Ascending aorta (tissue), 2 donors: ENCODE measurements at regions not wholly inside any gene's neighbourhood (a gene's known extent, or its start where the extent isn't known, plus 50 kb on each side); places are given as distances from the start of the nearest gene placed in this dataset.
"Not testable (repeated sequence)": the region's sequence is repeated elsewhere in the genome, so short reads cannot be mapped to it uniquely, and the experiment has no call there.

ENCODE experiments used
- DNase-seq, 2 donors: peaks; one replicate each; pipeline ENCODE4 v3.0.0-alpha.2; 2019; ENCODE audit warnings: low spot score in 2 of 2
- H3K27ac ChIP-seq, 2 donors: fragments of 200-600 bp; sonication (generic); one replicate each; pipeline ENCODE4 v1.5.1; 2016 to 2017; ENCODE audit warnings: mild to moderate bottlenecking in 1 of 2
- H3K27me3 ChIP-seq: fragments of 200-600 bp; sonication (generic); one replicate; pipeline ENCODE4 v1.5.1; 2017
- H3K36me3 ChIP-seq, 2 donors: fragments of 200-600 bp; sonication (generic); one replicate each; pipeline ENCODE4 v1.5.1; 2016
- H3K4me1 ChIP-seq, 2 donors: fragments of 200-600 bp; sonication (generic); one replicate each; pipeline ENCODE4 v1.5.1; 2016 to 2017; ENCODE audit warnings: mild to moderate bottlenecking in 1 of 2
- H3K4me3 ChIP-seq, 2 donors: fragments of 200-600 bp; sonication (generic); one replicate each; pipeline ENCODE4 v1.5.1; 2016 to 2017; ENCODE audit warnings: mild to moderate bottlenecking in 1 of 2
- H3K9me3 ChIP-seq, 2 donors: fragments of 200-600 bp; sonication (generic); one replicate each; pipeline ENCODE4 v1.5.1; 2016
- CTCF ChIP-seq, 3 experiments: fragments of 200-600 bp in 2 of 3; fragments of 450-650 bp in 1 of 3; sonication (generic) in 2 of 3; IDR thresholded peaks; one replicate each; pipeline ENCODE4 v1.5.1; 2016 to 2019; ENCODE audit warnings: antibody characterized with exemption in 3 of 3, mild to moderate bottlenecking in 1 of 3, moderate library complexity in 1 of 3
- intact Hi-C: fragments of 100-400 bp; cut with DNase I; formaldehyde crosslinking; loops from one replicate; pipeline ENCODE4 v1.15.1; 2023

DNA sequence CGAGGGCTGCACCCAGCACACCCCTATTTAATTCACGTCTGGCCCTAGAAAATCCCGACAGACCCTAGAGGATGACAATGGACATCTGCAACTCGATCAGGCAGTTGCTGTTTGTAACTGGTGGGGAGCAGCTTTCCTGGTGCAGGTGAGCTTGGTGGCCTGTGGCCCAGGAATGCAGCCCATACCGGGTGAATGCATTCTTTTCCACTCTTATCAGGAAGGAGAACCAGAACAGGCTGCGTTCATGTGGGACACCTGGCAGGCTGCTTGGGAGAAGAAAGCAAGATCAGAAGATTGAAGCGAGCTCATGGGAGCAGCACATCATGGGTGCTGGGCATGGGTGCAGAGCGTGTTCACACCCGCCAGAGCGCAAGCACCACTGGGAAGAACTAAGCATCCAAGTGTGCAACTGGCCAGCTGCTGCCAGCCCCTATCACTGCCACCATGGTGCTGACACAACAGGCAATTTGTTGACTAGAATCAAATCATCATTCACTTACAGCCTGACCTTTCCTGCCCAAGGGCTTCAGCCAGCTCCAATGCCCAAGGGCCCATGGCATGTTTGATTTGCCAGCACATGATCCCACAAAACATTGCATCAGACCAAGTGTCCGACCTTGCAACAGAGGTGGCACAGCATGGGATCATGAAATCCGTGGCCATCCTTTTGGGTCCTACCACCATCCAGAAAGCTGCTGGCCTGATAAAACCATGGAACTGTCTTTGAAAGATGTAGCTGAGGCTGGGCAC lies 241.7 kb upstream of the ID2 start:
- intact Hi-C loops: no loop called here
- H3K4me1 ChIP-seq: no peaks in the 10 kb centered on the region
- TF ChIP-seq CTCF (IDR thresholded peaks at IDR 0.05): no peak
- no peak overlapping the region for H3K27ac ChIP-seq
- H3K36me3 ChIP-seq: no peaks in the 10 kb centered on the region
- no peaks in the 10 kb centered on the region for H3K9me3 ChIP-seq
- no peak overlapping the region for H3K4me3 ChIP-seq
- peak in 1 of 2 donors; percentile 35 for DNase-seq
- no peaks in the 10 kb centered on the region for H3K27me3 ChIP-seq

DNA sequence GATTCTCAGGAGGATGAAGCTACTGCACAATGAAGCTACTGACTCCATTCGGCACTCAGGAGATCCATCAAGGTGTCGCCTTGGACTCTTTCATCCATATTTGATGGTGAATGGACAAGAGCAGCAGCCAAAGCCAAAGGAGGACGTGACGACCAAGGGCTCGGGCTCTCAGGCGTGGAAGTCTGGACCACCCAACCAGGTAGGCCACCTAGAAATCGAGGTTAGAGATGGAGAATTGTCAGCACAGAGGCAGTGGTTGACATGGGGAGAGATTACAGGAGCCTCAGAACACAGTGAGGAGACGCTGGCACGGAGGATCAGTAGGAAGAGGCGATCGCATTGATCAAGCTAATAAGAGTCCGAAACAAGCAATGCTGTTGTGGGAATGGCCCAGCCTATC lies 240.5 kb upstream of the ID2 start:
- Histone ChIP-seq H3K4me1 (no peaks in the 10 kb centered on the region), H3K4me3 (no peak overlapping the region), H3K27ac (no peak overlapping the region), H3K9me3 (no peaks in the 10 kb centered on the region), H3K36me3 (no peaks in the 10 kb centered on the region), H3K27me3 (no peaks in the 10 kb centered on the region)
- intact Hi-C loops: no loop called here
- no peak for TF ChIP-seq CTCF (IDR thresholded peaks at IDR 0.05)
- peak in 1 of 2 donors; percentile 45 for DNase-seq

DNA sequence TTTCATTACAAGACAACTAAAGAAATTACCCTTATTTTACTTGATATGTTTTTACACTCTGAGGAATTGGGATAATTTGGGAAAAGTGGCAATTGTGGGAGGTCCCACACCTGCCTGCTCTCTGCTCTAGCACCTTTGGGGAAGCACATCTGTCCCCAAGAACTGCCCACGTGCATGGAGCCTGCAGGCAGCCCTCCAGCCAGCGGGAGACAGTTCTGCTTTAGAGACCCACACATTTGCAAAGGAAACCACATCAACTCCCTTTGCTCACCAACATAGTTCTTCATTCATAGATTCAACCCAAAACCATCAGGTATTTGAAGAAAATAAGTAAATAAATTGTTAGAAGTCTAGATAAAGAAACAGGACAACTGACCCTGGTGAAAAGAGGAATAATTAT lies 239.9 kb upstream of the ID2 start:
- no peaks in the 10 kb centered on the region for H3K27me3 ChIP-seq
- no peaks in the 10 kb centered on the region for H3K36me3 ChIP-seq
- no peak for TF ChIP-seq CTCF (IDR thresholded peaks at IDR 0.05)
- intact Hi-C loops: no loop called here
- DNase-seq: peak in 1 of 2 donors; percentile 34
- no peak overlapping the region for H3K27ac ChIP-seq
- no peaks in the 10 kb centered on the region for H3K9me3 ChIP-seq
- no peak overlapping the region for H3K4me3 ChIP-seq
- H3K4me1 ChIP-seq: no peaks in the 10 kb centered on the region

DNA sequence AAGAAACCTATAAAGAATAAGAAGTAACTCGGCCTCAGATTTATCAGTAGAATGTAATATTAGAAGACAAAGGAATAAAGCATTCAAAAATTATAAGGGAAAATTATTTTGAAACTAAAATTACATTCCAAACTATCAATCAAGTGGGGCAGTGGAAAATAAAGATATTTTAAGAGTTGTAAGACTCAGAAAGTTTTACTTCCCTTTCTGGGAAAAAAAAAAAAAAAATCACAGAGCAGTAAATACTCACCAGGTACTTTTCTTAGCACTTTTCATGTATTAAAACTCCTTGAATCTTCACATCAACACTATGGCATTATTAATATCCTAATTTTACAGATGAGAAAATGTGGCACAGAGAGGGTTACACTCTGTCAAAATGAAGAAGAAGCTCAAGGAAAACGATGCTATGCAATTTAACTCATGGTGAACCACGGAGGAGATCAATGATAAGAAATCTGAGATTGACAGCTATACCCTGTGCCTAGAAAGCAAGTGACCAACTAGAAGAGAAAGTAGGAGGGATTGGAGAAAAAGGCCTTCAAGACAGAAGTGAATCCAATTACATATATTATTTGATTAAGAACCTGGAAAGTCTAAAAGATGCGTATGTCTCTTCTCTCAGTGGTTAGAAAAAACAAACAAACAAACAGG lies 238.9 kb upstream of the ID2 start:
- intact Hi-C loops: no loop called here
- H3K27ac ChIP-seq: no peak overlapping the region
- no peaks in the 10 kb centered on the region for H3K27me3 ChIP-seq

GRCh38 chr2:8445580-8445979 lies 236.3 kb upstream of the ID2 start:
- intact Hi-C loops: no loop called here
- Histone ChIP-seq H3K4me3 (no peak overlapping the region), H3K9me3 (no peaks in the 10 kb centered on the region), H3K27me3 (no peaks in the 10 kb centered on the region), H3K27ac (no peak overlapping the region), H3K4me1 (no peaks in the 10 kb centered on the region), H3K36me3 (no peaks in the 10 kb centered on the region)
- no peak for DNase-seq
- TF ChIP-seq CTCF (IDR thresholded peaks at IDR 0.05): no peak

More for the DNA sequence above, 238.9 kb upstream of the ID2 start:
- H3K4me1 ChIP-seq: no peaks in the 10 kb centered on the region
- no peaks in the 10 kb centered on the region for H3K9me3 ChIP-seq
- TF ChIP-seq CTCF (IDR thresholded peaks at IDR 0.05): no peak
- no peaks in the 10 kb centered on the region for H3K36me3 ChIP-seq
- H3K4me3 ChIP-seq: no peak overlapping the region
- no peak for DNase-seq

- H3K9me3 ChIP-seq, intact Hi-C loops, H3K36me3 ChIP-seq, H3K27me3 ChIP-seq, H3K27ac ChIP-seq, H3K4me1 ChIP-seq, DNase-seq, H3K4me3 ChIP-seq: not testable (repeated sequence)
Observed at GRCh38 chr2:8446751-8447150, 235.1 kb upstream of the ID2 start.
